OCI-LY1 (cell line): ENCODE measurements at regions not wholly inside any gene's neighbourhood (a gene's known extent, or its start where the extent isn't known, plus 50 kb on each side); places are given as distances from the start of the nearest gene placed in this dataset.
"Not testable (repeated sequence)": the region's sequence is repeated elsewhere in the genome, so short reads cannot be mapped to it uniquely, and the experiment has no call there.

Experiments
- H2AFZ ChIP-seq: fragments of 200-600 bp; sonication (generic), shearing (Covaris generic); 2 replicates; pipeline ENCODE4 v1.6.0; 2014; ENCODE audit warnings: antibody characterized with exemption, mild to moderate bottlenecking, low read length
- H3F3A ChIP-seq: fragments of 200-600 bp; sonication (generic), shearing (Covaris generic); 2 replicates; pipeline ENCODE4 v1.6.0; 2014; ENCODE audit warnings: mild to moderate bottlenecking, antibody characterized with exemption, low read length, moderate library complexity; ENCODE audit not compliant: insufficient read depth
- H3K27ac ChIP-seq: fragments of 200-600 bp; sonication (generic); 2 replicates; pipeline ENCODE4 v1.5.1; 2014; ENCODE audit warnings: low read length, mixed run types, mild to moderate bottlenecking, low read depth; ENCODE audit not compliant: poor library complexity, severe bottlenecking
- H3K27me3 ChIP-seq: fragments of 200-600 bp; sonication (generic); 2 replicates; pipeline ENCODE4 v1.6.0; 2014; ENCODE audit warnings: antibody characterized with exemption, mild to moderate bottlenecking, low read length, moderate library complexity; ENCODE audit not compliant: insufficient read depth
- H3K36me3 ChIP-seq: fragments of 200-600 bp; sonication (generic); 2 replicates; pipeline ENCODE4 v1.6.1; 2014; ENCODE audit warnings: mild to moderate bottlenecking, antibody characterized with exemption, low read length, moderate library complexity, mixed read lengths; ENCODE audit not compliant: insufficient read depth
- H3K4me1 ChIP-seq: fragments of 200-600 bp; sonication (generic); 2 replicates; pipeline ENCODE4 v1.5.1; 2014; ENCODE audit warnings: mild to moderate bottlenecking, low read length, moderate library complexity; ENCODE audit not compliant: insufficient read depth, severe bottlenecking
- H3K4me2 ChIP-seq: fragments of 200-600 bp; sonication (generic), shearing (Covaris generic); 2 replicates; pipeline ENCODE4 v1.6.1; 2014; ENCODE audit warnings: low read length
- H3K4me3 ChIP-seq: fragments of 200-600 bp; sonication (generic); 2 replicates; pipeline ENCODE4 v1.5.1; 2014; ENCODE audit warnings: low read length, low read depth, mild to moderate bottlenecking, mixed read lengths; ENCODE audit not compliant: poor library complexity, severe bottlenecking
- H3K79me2 ChIP-seq: fragments of 200-600 bp; shearing (Covaris generic); 2 replicates; pipeline ENCODE4 v1.6.1; 2016; ENCODE audit warnings: mixed run types, low read length, mixed read lengths; ENCODE audit not compliant: insufficient read depth
- H3K9ac ChIP-seq: fragments of 200-600 bp; sonication (generic), shearing (Covaris generic); 2 replicates; pipeline ENCODE4 v1.6.1; 2014; ENCODE audit warnings: mild to moderate bottlenecking, low read length, mixed read lengths
- H3K9me2 ChIP-seq: fragments of 200-600 bp; sonication (generic), shearing (Covaris generic); 2 replicates; pipeline ENCODE4 v1.6.1; 2014; ENCODE audit warnings: low read depth, mild to moderate bottlenecking, low read length, mixed read lengths
- H3K9me3 ChIP-seq: fragments of 200-600 bp; shearing (Covaris generic); 2 replicates; pipeline ENCODE4 v1.6.1; 2014; ENCODE audit warnings: low read length, mixed read lengths
- H4K20me1 ChIP-seq: fragments of 200-600 bp; sonication (generic), shearing (Covaris generic); 2 replicates; pipeline ENCODE4 v1.6.0; 2016; ENCODE audit warnings: mild to moderate bottlenecking, low read length; ENCODE audit not compliant: insufficient read depth

DNA sequence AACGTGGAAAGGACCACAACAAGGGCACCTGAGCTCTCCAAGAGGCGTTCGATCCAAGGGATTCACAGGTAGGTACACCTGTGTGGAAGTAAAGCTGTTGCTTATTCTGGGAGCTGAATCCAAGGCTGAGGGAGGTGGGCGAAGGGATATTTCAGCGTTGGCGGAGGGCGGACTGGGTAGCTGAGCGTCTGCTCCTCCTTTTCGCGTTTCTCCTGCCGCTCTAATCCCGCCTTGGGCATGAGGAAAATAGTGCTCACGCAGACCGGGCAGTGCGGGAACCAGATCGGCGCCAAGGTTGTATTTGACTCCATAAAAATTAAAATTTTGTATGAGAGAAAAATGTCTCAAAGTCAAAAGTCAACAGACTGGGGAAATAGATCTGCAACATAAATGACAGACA lies 3966.2 kb upstream of the OR11H1 start:
- H3F3A ChIP-seq, H3K79me2 ChIP-seq, H3K4me2 ChIP-seq, H3K9me3 ChIP-seq, H3K9me2 ChIP-seq, H3K27ac ChIP-seq, H3K9ac ChIP-seq, H3K4me1 ChIP-seq, H3K36me3 ChIP-seq, H3K27me3 ChIP-seq, H2AFZ ChIP-seq, H4K20me1 ChIP-seq, H3K4me3 ChIP-seq: not testable (repeated sequence)

DNA sequence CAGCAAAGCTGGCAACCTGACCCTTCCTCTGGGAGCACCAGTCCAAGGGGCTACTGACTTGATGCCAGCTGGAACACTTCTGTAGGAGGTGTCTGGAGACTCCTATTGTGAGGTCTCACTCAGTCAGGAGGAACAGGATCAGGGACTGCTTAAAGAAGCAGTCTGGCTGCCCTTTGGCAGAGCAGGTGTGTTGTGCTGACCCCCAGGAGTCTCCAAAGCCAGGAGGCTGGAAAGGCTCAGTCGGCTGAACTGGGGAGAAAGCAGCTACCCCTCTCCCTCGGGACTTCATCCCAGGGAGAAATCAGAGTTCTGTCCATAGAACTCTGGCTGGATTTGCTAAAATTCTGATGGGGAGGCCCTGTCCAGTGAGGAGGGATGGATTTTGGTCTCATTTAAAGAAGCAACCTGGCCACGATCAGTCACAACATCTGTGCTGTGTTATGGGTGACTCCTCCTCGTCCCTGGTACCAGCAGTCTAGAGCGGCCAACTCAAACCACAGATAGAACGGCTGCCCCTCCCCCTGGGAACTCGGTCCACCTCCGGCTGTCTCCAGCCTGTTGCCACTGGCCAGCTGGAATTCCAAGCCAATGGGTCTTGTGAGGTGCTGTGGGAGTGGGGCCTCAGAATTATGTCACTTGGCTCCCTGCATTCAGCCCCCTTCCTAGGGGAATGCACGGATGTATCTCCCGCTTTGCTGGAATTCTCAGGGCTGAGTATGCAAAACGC lies 3959.0 kb upstream of the OR11H1 start:
- H4K20me1 ChIP-seq, H3K36me3 ChIP-seq, H3K9me2 ChIP-seq, H3K27me3 ChIP-seq, H3K9me3 ChIP-seq, H3K4me2 ChIP-seq, H3K9ac ChIP-seq, H3K79me2 ChIP-seq, H3F3A ChIP-seq, H2AFZ ChIP-seq, H3K4me1 ChIP-seq, H3K4me3 ChIP-seq, H3K27ac ChIP-seq: not testable (repeated sequence)

- not testable (repeated sequence) for H3K4me1 ChIP-seq, H2AFZ ChIP-seq, H3K36me3 ChIP-seq, H3K27me3 ChIP-seq, H4K20me1 ChIP-seq, H3K79me2 ChIP-seq, H3K9me3 ChIP-seq, H3K27ac ChIP-seq, H3K4me3 ChIP-seq, H3K4me2 ChIP-seq, H3K9ac ChIP-seq, H3F3A ChIP-seq, H3K9me2 ChIP-seq
Measured at GRCh38 chr22:11569564-11569940, 3958.4 kb upstream of the OR11H1 start.

DNA sequence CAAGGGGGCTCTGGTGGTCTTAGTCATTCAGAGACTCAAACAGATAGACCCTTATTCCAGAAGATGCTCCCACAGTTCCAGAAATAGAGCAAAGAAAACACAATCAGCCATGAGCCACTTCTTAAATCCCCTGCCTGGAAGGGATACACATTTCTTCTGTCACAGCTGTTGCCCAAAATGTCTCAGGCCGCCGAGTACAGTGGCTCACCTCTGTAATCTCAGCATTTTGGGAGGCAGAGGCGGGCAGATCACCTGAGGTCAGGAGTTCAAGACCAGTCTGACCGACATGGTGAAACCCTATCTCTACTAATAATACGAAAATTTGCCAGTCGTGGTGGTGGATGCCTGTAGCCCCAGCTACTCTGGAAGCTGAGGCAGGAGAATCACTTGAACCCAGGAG lies 3954.8 kb upstream of the OR11H1 start:
- not testable (repeated sequence) for H3K9me3 ChIP-seq, H3K9me2 ChIP-seq, H3K4me2 ChIP-seq, H3K79me2 ChIP-seq, H3K36me3 ChIP-seq, H3K4me3 ChIP-seq, H3K27ac ChIP-seq, H3F3A ChIP-seq, H4K20me1 ChIP-seq, H3K9ac ChIP-seq, H2AFZ ChIP-seq, H3K27me3 ChIP-seq, H3K4me1 ChIP-seq

- H3K36me3 ChIP-seq, H3K4me1 ChIP-seq, H3K4me2 ChIP-seq, H3K9ac ChIP-seq, H3K27ac ChIP-seq, H3F3A ChIP-seq, H4K20me1 ChIP-seq, H3K27me3 ChIP-seq, H3K79me2 ChIP-seq, H3K9me2 ChIP-seq, H2AFZ ChIP-seq, H3K4me3 ChIP-seq, H3K9me3 ChIP-seq: not testable (repeated sequence)
Measured at GRCh38 chr22:11574231-11574630, 3953.8 kb upstream of the OR11H1 start.

DNA sequence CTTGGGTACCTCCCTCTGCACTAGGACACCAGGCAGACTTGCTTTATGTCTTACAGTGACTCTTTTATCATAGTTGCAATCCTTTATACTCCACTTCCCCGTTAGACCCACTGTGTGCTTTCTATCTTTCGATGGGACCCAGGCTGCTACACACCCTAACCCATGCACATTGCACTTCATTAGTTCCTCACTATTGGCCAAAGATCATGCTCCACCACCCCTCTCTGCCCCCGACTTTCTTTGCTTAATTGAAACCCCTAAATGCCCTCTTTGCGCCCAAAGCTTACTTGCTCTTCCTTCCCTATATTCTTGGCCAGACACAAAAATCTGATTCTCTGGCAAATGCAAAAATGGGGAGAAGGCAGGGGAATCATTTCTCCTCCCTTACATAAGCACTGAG lies 3953.3 kb upstream of the OR11H1 start:
- H3K27me3 ChIP-seq, H3F3A ChIP-seq, H3K4me3 ChIP-seq, H3K9me3 ChIP-seq, H3K4me1 ChIP-seq, H3K9me2 ChIP-seq, H3K4me2 ChIP-seq, H3K9ac ChIP-seq, H2AFZ ChIP-seq, H3K27ac ChIP-seq, H4K20me1 ChIP-seq, H3K36me3 ChIP-seq, H3K79me2 ChIP-seq: not testable (repeated sequence)

DNA sequence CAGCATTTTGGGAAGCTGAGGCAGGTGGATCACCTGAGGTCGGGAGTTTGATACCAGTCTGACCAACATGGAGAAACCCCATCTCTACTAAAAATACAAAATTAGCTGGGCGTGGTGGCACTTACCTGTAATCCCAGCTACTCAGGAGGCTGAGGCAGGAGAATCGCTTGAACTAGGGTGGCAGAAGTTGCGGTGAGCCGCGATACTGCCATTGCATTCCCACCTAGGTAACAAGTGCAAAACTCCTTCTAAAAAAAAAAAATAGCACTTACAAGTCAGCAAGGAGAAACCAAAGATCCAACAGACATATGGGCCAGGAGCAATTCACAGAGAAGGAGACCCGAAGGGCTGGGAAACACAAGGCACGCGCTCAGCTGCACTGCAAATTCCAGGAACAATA lies 3951.3 kb upstream of the OR11H1 start:
- H3K79me2 ChIP-seq, H3K4me1 ChIP-seq, H3K9ac ChIP-seq: not testable (repeated sequence)

GRCh38 chr22:11578115-11578514 lies 3949.9 kb upstream of the OR11H1 start:
- H3K4me3 ChIP-seq, H2AFZ ChIP-seq, H3K27me3 ChIP-seq, H3K9me3 ChIP-seq, H3K36me3 ChIP-seq, H3K4me1 ChIP-seq, H3K4me2 ChIP-seq, H3K9ac ChIP-seq, H3K27ac ChIP-seq, H3K9me2 ChIP-seq, H3F3A ChIP-seq, H3K79me2 ChIP-seq, H4K20me1 ChIP-seq: not testable (repeated sequence)

More for the DNA sequence above, 3951.3 kb upstream of the OR11H1 start:
- not testable (repeated sequence) for H3K36me3 ChIP-seq, H3K27me3 ChIP-seq, H4K20me1 ChIP-seq, H2AFZ ChIP-seq, H3K27ac ChIP-seq, H3K4me2 ChIP-seq, H3K9me2 ChIP-seq, H3F3A ChIP-seq, H3K4me3 ChIP-seq, H3K9me3 ChIP-seq
